Liver (tissue), 8 donors: ENCODE measurements at regions not wholly inside any gene's neighbourhood (a gene's known extent, or its start where the extent isn't known, plus 50 kb on each side); places are given as distances from the start of the nearest gene placed in this dataset.

Experiments used
- DNase-seq: peaks from one replicate; pipeline ENCODE4 v3.0.0-alpha.2; 2017; ENCODE audit warnings: low spot score
- H3K27ac ChIP-seq, 2 donors: one replicate each; pipeline ENCODE4 v1.7.0; 2013; ENCODE audit warnings: inconsistent platforms in 2 of 2, low read length in 2 of 2, control low read depth in 1 of 2, low read depth in 1 of 2, mild to moderate bottlenecking in 1 of 2
- H3K27me3 ChIP-seq, 4 donors: one replicate each; pipeline versions ENCODE4 v1.6.1 to v1.7.0; 2013; ENCODE audit warnings: low read length in 3 of 4, inconsistent platforms in 1 of 4, mild to moderate bottlenecking in 1 of 4, moderate library complexity in 1 of 4; ENCODE audit not compliant: control insufficient read depth in 4 of 4, insufficient read depth in 4 of 4
- H3K36me3 ChIP-seq, 4 donors: one replicate each; pipeline versions ENCODE4 v1.6.1 to v1.7.0; 2013; ENCODE audit warnings: low read length in 3 of 4, mild to moderate bottlenecking in 3 of 4, low read depth in 1 of 4, moderate library complexity in 1 of 4; ENCODE audit not compliant: control insufficient read depth in 4 of 4, insufficient read depth in 3 of 4
- H3K4me1 ChIP-seq, 4 donors: one replicate each; pipeline versions ENCODE4 v1.6.1 to v1.7.0; 2013; ENCODE audit warnings: low read length in 3 of 4, mild to moderate bottlenecking in 3 of 4, moderate library complexity in 1 of 4; ENCODE audit not compliant: control insufficient read depth in 4 of 4, insufficient read depth in 4 of 4
- H3K4me3 ChIP-seq, 3 donors: one replicate each; pipeline versions ENCODE4 v1.6.1 to v1.7.0; 2013; ENCODE audit warnings: low read length in 3 of 3, control low read depth in 1 of 3, low read depth in 1 of 3, mild to moderate bottlenecking in 1 of 3
- H3K9ac ChIP-seq, 2 donors: one replicate each; pipeline ENCODE4 v1.7.0; 2013; ENCODE audit warnings: low read length in 2 of 2, mild to moderate bottlenecking in 2 of 2, moderate library complexity in 2 of 2, control low read depth in 1 of 2, low read depth in 1 of 2
- H3K9me3 ChIP-seq, 4 donors: one replicate each; pipeline versions ENCODE4 v1.6.1 to v1.7.0; 2013; ENCODE audit warnings: low read length in 3 of 4; ENCODE audit not compliant: control insufficient read depth in 4 of 4
- ATF3 ChIP-seq: IDR thresholded peaks from 2 replicates; pipeline ENCODE4 v1.6.1; 2016; ENCODE audit warnings: antibody characterized with exemption
- CTCF ChIP-seq: fragments of 150-350 bp; IDR thresholded peaks from 2 replicates; pipeline ENCODE4 v1.5.1; 2017; ENCODE audit warnings: improper control_type of control experiment, low read depth, low read length; ENCODE audit not compliant: missing input control
- EGR1 ChIP-seq, 2 donors: IDR thresholded peaks; 2 replicates each; pipeline ENCODE4 v1.6.1; 2016 to 2018; ENCODE audit warnings: antibody characterized with exemption in 2 of 2, low read depth in 2 of 2
- FOXA1 ChIP-seq: IDR thresholded peaks from 2 replicates; pipeline ENCODE4 v1.6.1; 2016; ENCODE audit warnings: antibody characterized with exemption
- FOXA2 ChIP-seq: IDR thresholded peaks from 2 replicates; pipeline ENCODE4 v1.6.1; 2016; ENCODE audit warnings: antibody characterized with exemption
- GABPA ChIP-seq, 2 donors: IDR thresholded peaks in 1 of 2; conservative IDR thresholded peaks in 1 of 2; 2 replicates each; pipeline ENCODE4 v1.6.1; 2016; ENCODE audit warnings: antibody characterized with exemption in 2 of 2, mild to moderate bottlenecking in 1 of 2, moderate library complexity in 1 of 2
- HNF4A ChIP-seq, 2 donors: conservative IDR thresholded peaks; 2 replicates each; pipeline ENCODE4 v1.6.1; 2016; ENCODE audit warnings: antibody characterized with exemption in 2 of 2, mild to moderate bottlenecking in 2 of 2
- HNF4G ChIP-seq: IDR thresholded peaks from 2 replicates; pipeline ENCODE4 v1.6.1; 2016; ENCODE audit warnings: antibody characterized with exemption
- JUND ChIP-seq, 2 donors: IDR thresholded peaks; 2 replicates each; pipeline ENCODE4 v1.6.1; 2016; ENCODE audit warnings: antibody characterized with exemption in 2 of 2
- MAX ChIP-seq: IDR thresholded peaks from 2 replicates; pipeline ENCODE4 v1.6.1; 2016; ENCODE audit warnings: antibody characterized with exemption
- NR2F2 ChIP-seq: IDR thresholded peaks from 2 replicates; pipeline ENCODE4 v1.6.1; 2016; ENCODE audit warnings: antibody characterized with exemption
- RAD21 ChIP-seq, 2 donors: IDR thresholded peaks; 2 replicates each; pipeline ENCODE4 v1.6.1; 2016; ENCODE audit warnings: antibody characterized with exemption in 2 of 2, mild to moderate bottlenecking in 2 of 2
- REST ChIP-seq: IDR thresholded peaks from 2 replicates; pipeline ENCODE4 v1.6.1; 2016; ENCODE audit warnings: antibody characterized with exemption, mild to moderate bottlenecking
- RXRA ChIP-seq, 2 donors: IDR thresholded peaks; 2 replicates each; pipeline ENCODE4 v1.6.1; 2017 to 2018; ENCODE audit warnings: antibody characterized with exemption in 2 of 2, mild to moderate bottlenecking in 1 of 2
- SP1 ChIP-seq: IDR thresholded peaks from 2 replicates; pipeline ENCODE4 v1.6.1; 2018; ENCODE audit warnings: antibody characterized with exemption, mild to moderate bottlenecking
- TAF1 ChIP-seq: conservative IDR thresholded peaks from 2 replicates; pipeline ENCODE4 v1.6.1; 2016; ENCODE audit warnings: antibody characterized with exemption, mild to moderate bottlenecking
- YY1 ChIP-seq: IDR thresholded peaks from 2 replicates; pipeline ENCODE4 v1.6.1; 2016; ENCODE audit warnings: antibody characterized with exemption, mild to moderate bottlenecking
- ZBTB33 ChIP-seq: IDR thresholded peaks from 2 replicates; pipeline ENCODE4 v1.6.1; 2016; ENCODE audit warnings: antibody characterized with exemption
- WGBS: extraction: QIAGEN DNeasy Blood & Tissue Kit; methylation state at CpG from one replicate; pipeline ENCODE4 v1.1.7; 2013; 5-methylcytosine and 5-hydroxymethylcytosine counted together
- donor health status: healthy.
- donor health status: healthy.
- donor health status: healthy.
- donor health status: healthy.
- donor health status: healthy.

- H3K4me3 ChIP-seq = no peak overlapping the region
- no peaks in the 10 kb centered on the region for H3K36me3 ChIP-seq
- H3K27me3 ChIP-seq = no peaks in the 10 kb centered on the region
- peaks cover 0 to 8% (median 4%) of the 10 kb centered on the region in 4 donors for H3K4me1 ChIP-seq
- H3K9me3 ChIP-seq = no peaks in the 10 kb centered on the region
- no peak overlapping the region for H3K9ac ChIP-seq
- 91% methylated on average over 17 of the region's 17 CpGs for WGBS
- no peak for DNase-seq
- H3K27ac ChIP-seq = no peak overlapping the region
- TF ChIP-seq EGR1 (IDR thresholded peaks at IDR 0.05; ENCODE audit: low read depth in 2 of 2) (no peak), ZBTB33 (no peak), MAX (no peak), FOXA2 (no peak), NR2F2 (no peak), RXRA (IDR thresholded peaks at IDR 0.05) (no peak), YY1 (no peak), FOXA1 (no peak), REST (no peak), ATF3 (no peak), HNF4A (conservative IDR thresholded peaks at IDR 0.05) (no peak), CTCF (no peak), HNF4G (no peak), JUND (IDR thresholded peaks at IDR 0.05) (no peak), SP1 (no peak), GABPA (IDR thresholded peaks at IDR 0.05 in 1 of 2, conservative IDR thresholded peaks at IDR 0.05 in 1 of 2) (no peak), TAF1 (no peak), RAD21 (IDR thresholded peaks at IDR 0.05) (no peak)
Observed at GRCh38 chr14:101362529-101363260, 198.6 kb upstream of the DIO3 start.
